ENCODE measurements at regions not wholly inside any gene's neighbourhood (a gene's known extent, or its start where the extent isn't known, plus 50 kb on each side); places are given as distances from the start of the nearest gene placed in this dataset.

GRCh38 chr16:63617047-63617989 lies 1504.5 kb downstream of the CDH11 start:
- H3K36me3 ChIP-seq, result no peaks in the 10 kb centered on the region
- peak overlapping the region; percentile 33 to 40 for H3K4me3 ChIP-seq
- H3K27ac ChIP-seq, result no peak overlapping the region
- TF ChIP-seq, protein P1, sequence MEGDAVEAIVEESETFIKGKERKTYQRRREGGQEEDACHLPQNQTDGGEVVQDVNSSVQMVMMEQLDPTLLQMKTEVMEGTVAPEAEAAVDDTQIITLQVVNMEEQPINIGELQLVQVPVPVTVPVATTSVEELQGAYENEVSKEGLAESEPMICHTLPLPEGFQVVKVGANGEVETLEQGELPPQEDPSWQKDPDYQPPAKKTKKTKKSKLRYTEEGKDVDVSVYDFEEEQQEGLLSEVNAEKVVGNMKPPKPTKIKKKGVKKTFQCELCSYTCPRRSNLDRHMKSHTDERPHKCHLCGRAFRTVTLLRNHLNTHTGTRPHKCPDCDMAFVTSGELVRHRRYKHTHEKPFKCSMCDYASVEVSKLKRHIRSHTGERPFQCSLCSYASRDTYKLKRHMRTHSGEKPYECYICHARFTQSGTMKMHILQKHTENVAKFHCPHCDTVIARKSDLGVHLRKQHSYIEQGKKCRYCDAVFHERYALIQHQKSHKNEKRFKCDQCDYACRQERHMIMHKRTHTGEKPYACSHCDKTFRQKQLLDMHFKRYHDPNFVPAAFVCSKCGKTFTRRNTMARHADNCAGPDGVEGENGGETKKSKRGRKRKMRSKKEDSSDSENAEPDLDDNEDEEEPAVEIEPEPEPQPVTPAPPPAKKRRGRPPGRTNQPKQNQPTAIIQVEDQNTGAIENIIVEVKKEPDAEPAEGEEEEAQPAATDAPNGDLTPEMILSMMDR (IDR thresholded peaks at IDR 0.05), result no peak
- TF ChIP-seq POLR2AphosphoS5 (IDR thresholded peaks at IDR 0.05; ENCODE audit: insufficient read depth in 1 of 2, low read depth in 1 of 2) (no peak), POLR2A (IDR thresholded peaks at IDR 0.05) (no peak)
- intact Hi-C loops (cut with DNase I), result no loop called here
- no peaks in the 10 kb centered on the region for H3K27me3 ChIP-seq
- no peaks in the 10 kb centered on the region for H3K9me3 ChIP-seq
- DNase-seq (ENCODE audit: extremely low spot score in 2 of 2), result no peak
- no peaks in the 10 kb centered on the region for H3K4me1 ChIP-seq

DNA sequence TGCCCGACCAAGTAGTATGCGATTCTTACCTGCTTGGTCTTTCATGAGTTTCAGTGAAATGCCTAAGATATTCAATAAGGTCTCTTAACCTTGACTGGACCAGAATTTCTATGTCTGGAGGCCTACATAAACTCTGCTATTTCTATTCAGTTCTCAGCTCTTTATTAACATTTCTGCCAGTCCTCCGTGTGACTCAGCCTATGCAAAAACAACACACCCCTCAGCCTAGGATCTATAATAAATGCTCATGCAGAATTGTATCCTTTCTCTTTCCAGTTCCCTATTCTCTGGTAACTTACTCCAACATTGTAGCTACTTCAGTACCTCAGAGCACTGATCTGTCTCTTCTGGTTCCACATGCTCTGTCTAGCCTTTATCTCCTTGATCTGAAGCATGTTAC lies 1507.4 kb downstream of the CDH11 start:
- Histone ChIP-seq H3K4me1 (no peaks in the 10 kb centered on the region), H3K9me3 (no peaks in the 10 kb centered on the region), H3K27me3 (no peaks in the 10 kb centered on the region), H3K27ac (no peak overlapping the region), H3K4me3 (no peak overlapping the region), H3K36me3 (no peaks in the 10 kb centered on the region)
- no peak for DNase-seq (ENCODE audit: extremely low spot score in 2 of 2)
- intact Hi-C loops (cut with DNase I), result no loop called here
- TF ChIP-seq POLR2A (IDR thresholded peaks at IDR 0.05), result no peak

DNA sequence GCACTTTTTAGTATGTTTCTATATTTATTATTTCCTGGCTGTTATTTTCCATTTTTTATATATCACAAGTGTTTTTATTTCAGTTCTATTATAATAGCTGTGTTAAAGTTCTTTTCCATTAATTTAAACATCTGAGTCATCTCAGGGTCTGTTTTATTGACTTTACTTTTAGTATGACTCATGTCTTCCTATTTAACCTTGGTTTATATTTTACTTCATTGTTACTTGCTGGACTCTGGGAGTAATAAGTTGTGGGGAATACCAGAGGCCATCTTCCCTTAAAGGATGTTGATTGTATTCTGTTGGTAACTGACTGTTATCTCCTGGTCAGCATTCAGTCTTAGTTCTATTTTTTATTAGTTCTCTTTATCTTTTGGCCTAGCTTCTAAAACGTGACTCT lies 1508.2 kb downstream of the CDH11 start:
- Histone ChIP-seq H3K4me3 (no peak overlapping the region), H3K36me3 (no peaks in the 10 kb centered on the region), H3K4me1 (no peaks in the 10 kb centered on the region), H3K27ac (no peak overlapping the region), H3K9me3 (no peaks in the 10 kb centered on the region), H3K27me3 (no peaks in the 10 kb centered on the region)
- TF ChIP-seq POLR2AphosphoS5 (IDR thresholded peaks at IDR 0.05; ENCODE audit: insufficient read depth in 1 of 2, low read depth in 1 of 2) (no peak), POLR2A (IDR thresholded peaks at IDR 0.05) (no peak)
- TF ChIP-seq, protein P1 (IDR thresholded peaks at IDR 0.05), result no peak
- DNase-seq (ENCODE audit: extremely low spot score in 2 of 2), result no peak
- intact Hi-C loops (cut with DNase I), result no loop called here

DNA sequence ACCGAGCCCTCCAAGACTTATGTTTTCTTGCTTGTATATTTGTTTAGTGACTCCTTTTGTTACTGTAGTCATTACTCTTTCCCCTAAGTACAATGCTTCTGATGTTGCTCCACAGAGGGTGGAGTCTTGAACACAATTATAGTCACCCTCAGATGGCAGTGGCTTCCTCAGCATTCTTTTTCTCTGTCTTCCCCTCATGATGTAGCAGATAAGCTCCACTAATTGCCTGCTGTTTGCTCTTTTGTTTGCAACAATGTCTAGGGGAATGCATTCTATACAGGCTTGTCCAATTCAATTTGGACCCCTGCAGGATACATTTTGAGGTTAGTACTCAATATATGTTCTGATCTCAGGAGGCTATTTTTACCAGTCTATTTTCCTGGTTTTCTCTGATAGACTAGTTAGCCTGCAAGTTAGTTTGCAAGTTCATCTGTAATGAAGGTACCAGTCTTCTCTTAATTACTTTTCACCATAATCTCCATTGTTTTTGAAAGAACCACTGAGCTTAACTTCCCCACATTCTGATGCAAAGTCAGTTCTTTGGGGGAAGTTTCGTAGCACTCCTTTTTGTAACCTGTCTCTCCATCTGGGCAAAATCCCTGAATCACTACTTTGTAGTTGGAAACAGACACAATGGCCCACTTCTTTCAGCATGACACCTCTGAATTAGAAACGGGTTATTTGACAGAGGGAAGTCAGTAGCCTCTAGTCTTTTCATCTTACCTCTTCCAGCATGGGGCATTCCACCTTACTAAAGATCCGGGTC lies 1509.2 kb downstream of the CDH11 start:
- no peak for DNase-seq (ENCODE audit: extremely low spot score in 2 of 2)
- H3K27me3 ChIP-seq, result no peaks in the 10 kb centered on the region
- H3K27ac ChIP-seq, result no peak overlapping the region
- no peak overlapping the region for H3K4me3 ChIP-seq
- no peak for TF ChIP-seq POLR2AphosphoS5 (IDR thresholded peaks at IDR 0.05; ENCODE audit: insufficient read depth in 1 of 2, low read depth in 1 of 2)
- TF ChIP-seq POLR2A (IDR thresholded peaks at IDR 0.05), result no peak
- TF ChIP-seq, protein P1 (IDR thresholded peaks at IDR 0.05), result no peak
- no peaks in the 10 kb centered on the region for H3K4me1 ChIP-seq
- H3K9me3 ChIP-seq, result no peaks in the 10 kb centered on the region
- no peaks in the 10 kb centered on the region for H3K36me3 ChIP-seq
- intact Hi-C loops (cut with DNase I), result no loop called here

DNA sequence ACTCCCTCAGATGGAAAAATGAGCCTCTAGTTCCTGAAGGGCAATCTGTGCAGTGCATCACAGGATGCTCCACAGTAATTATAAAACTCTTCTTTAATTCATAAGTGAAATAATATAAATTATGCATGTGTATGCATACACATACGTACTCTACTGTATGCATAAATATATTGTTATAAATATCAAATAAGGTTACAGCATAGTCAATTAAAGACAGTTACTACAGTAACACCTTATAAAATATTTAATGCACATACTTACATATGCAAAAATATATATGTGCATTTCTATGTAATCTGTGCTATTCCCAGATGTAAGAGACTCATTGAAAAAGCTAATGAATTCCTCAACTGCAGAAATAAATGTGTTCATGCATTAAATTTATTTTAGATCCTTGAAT lies 1515.1 kb downstream of the CDH11 start:
- H3K27me3 ChIP-seq, result no peaks in the 10 kb centered on the region

More for the DNA sequence above, 1515.1 kb downstream of the CDH11 start:
- intact Hi-C loops (cut with DNase I), result no loop called here
- Histone ChIP-seq H3K27ac (no peak overlapping the region), H3K36me3 (no peaks in the 10 kb centered on the region), H3K9me3 (no peaks in the 10 kb centered on the region), H3K4me3 (no peak overlapping the region), H3K4me1 (no peaks in the 10 kb centered on the region)
- no peak for DNase-seq (ENCODE audit: extremely low spot score in 2 of 2)
- TF ChIP-seq, protein P1 (IDR thresholded peaks at IDR 0.05), result no peak
- TF ChIP-seq POLR2AphosphoS5 (IDR thresholded peaks at IDR 0.05; ENCODE audit: insufficient read depth in 1 of 2, low read depth in 1 of 2) (no peak), POLR2A (IDR thresholded peaks at IDR 0.05) (no peak)

Measured in vagina (tissue), 2 donors.